Lower leg skin (tissue), 4 donors: ENCODE measurements at regions not wholly inside any gene's neighbourhood (a gene's known extent, or its start where the extent isn't known, plus 50 kb on each side); places are given as distances from the start of the nearest gene placed in this dataset.

Experiments
- DNase-seq, 2 donors: peaks; one replicate each; pipeline ENCODE4 v3.0.0-alpha.2; 2019; ENCODE audit warnings: low spot score in 2 of 2
- H3K4me3 ChIP-seq: fragments of 200-600 bp; sonication (generic); 2 replicates; pipeline ENCODE4 v1.5.1; 2017; ENCODE audit warnings: mild to moderate bottlenecking, low read depth; ENCODE audit not compliant: poor library complexity, severe bottlenecking
- CTCF ChIP-seq, 3 donors: fragments of 450-650 bp; IDR thresholded peaks; one replicate each; pipeline ENCODE4 v1.5.1; 2016; ENCODE audit warnings: antibody characterized with exemption in 3 of 3, mild to moderate bottlenecking in 3 of 3, moderate library complexity in 2 of 3
- POLR2A ChIP-seq, 2 donors: fragments of 450-650 bp; IDR thresholded peaks; one replicate each; pipeline ENCODE4 v1.6.1; 2016 to 2017; ENCODE audit warnings: antibody characterized with exemption in 2 of 2, mild to moderate bottlenecking in 1 of 2, moderate library complexity in 1 of 2
- WGBS, 2 donors: methylation state at CpG; one replicate each; pipeline ENCODE4 v1.1.5; 2018; 5-methylcytosine and 5-hydroxymethylcytosine counted together
- intact Hi-C: fragments of 100-400 bp; cut with DNase I; formaldehyde crosslinking; loops from one replicate; pipeline ENCODE4 v1.15.0; 2023; ENCODE audit warnings: low total_unique reads

- no peak overlapping the region for H3K4me3 ChIP-seq
- intact Hi-C loops: no loop called here
- WGBS, 2 donors: 93 to 95% methylated on average over 1 of the region's 1 CpG
- no peak for DNase-seq
- TF ChIP-seq CTCF (IDR thresholded peaks at IDR 0.05): no peak
- no peak for TF ChIP-seq POLR2A (IDR thresholded peaks at IDR 0.05)
Observed at GRCh38 chr18:52000435-52000834, 339.6 kb upstream of the DCC start.

- intact Hi-C loops: no loop called here
Observed at GRCh38 chr18:52001106-52001505, 338.9 kb upstream of the DCC start.

GRCh38 chr18:52002600-52002999 is 337.4 kb upstream of the DCC start:
- TF ChIP-seq CTCF (IDR thresholded peaks at IDR 0.05) (no peak), POLR2A (IDR thresholded peaks at IDR 0.05) (no peak)
- H3K4me3 ChIP-seq: no peak overlapping the region
- no peak for DNase-seq
- intact Hi-C loops: no loop called here
- 81 to 84% methylated on average over 6 of the region's 6 CpGs for WGBS, 2 donors

More at GRCh38 chr18:52001106-52001505, 338.9 kb upstream of the DCC start:
- 46 to 56% methylated on average over 1 of the region's 1 CpG for WGBS, 2 donors
- TF ChIP-seq POLR2A (IDR thresholded peaks at IDR 0.05): no peak
- TF ChIP-seq CTCF (IDR thresholded peaks at IDR 0.05): no peak
- H3K4me3 ChIP-seq: no peak overlapping the region
- DNase-seq: no peak

- intact Hi-C loops: no loop called here
- no peak overlapping the region for H3K4me3 ChIP-seq
- DNase-seq: no peak
- TF ChIP-seq CTCF (IDR thresholded peaks at IDR 0.05) (no peak), POLR2A (IDR thresholded peaks at IDR 0.05) (no peak)
- 66 to 73% methylated on average over 2 of the region's 2 CpGs for WGBS, 2 donors
Observed at GRCh38 chr18:52007105-52007504, 332.9 kb upstream of the DCC start.

- 55 to 58% methylated on average over 3 of the region's 3 CpGs for WGBS, 2 donors
- H3K4me3 ChIP-seq: no peak overlapping the region
- DNase-seq: no peak
- TF ChIP-seq POLR2A (IDR thresholded peaks at IDR 0.05) (no peak), CTCF (IDR thresholded peaks at IDR 0.05) (no peak)
- intact Hi-C loops: no loop called here
Observed at GRCh38 chr18:52008330-52008729, 331.7 kb upstream of the DCC start.

- intact Hi-C loops: no loop called here
- TF ChIP-seq POLR2A (IDR thresholded peaks at IDR 0.05): no peak
- no peak for TF ChIP-seq CTCF (IDR thresholded peaks at IDR 0.05)
- H3K4me3 ChIP-seq: no peak overlapping the region
- 81 to 85% methylated on average over 2 of the region's 2 CpGs for WGBS, 2 donors
- no peak for DNase-seq
Observed at GRCh38 chr18:52008736-52009135, 331.3 kb upstream of the DCC start.
